ELR (cell line): ENCODE measurements at regions not wholly inside any gene's neighbourhood (a gene's known extent, or its start where the extent isn't known, plus 50 kb on each side); places are given as distances from the start of the nearest gene placed in this dataset.
"Not testable (repeated sequence)": the region's sequence is repeated elsewhere in the genome, so short reads cannot be mapped to it uniquely, and the experiment has no call there.

Experiments used
- DNase-seq: peaks from one replicate; pipeline ENCODE4 v3.0.0-alpha.2; 2015; ENCODE audit warnings: low read depth

- no peak for DNase-seq
These were observed 271.7 kb upstream of the C1orf174 start for GRCh38 chr1:4171480-4172450.

GRCh38 chr1:4172644-4173599, 272.9 kb upstream of the C1orf174 start:
- no peak for DNase-seq

- no peak for DNase-seq
These were observed 273.7 kb upstream of the C1orf174 start for GRCh38 chr1:4173731-4174130.

GRCh38 chr1:4174291-4175200, 274.5 kb upstream of the C1orf174 start:
- DNase-seq: no peak

- DNase-seq: no peak
These were observed 275.7 kb upstream of the C1orf174 start for GRCh38 chr1:4175566-4176405.

GRCh38 chr1:4176841-4177240, 276.8 kb upstream of the C1orf174 start:
- DNase-seq: no peak

GRCh38 chr1:4177425-4178150, 277.5 kb upstream of the C1orf174 start:
- no peak for DNase-seq

- no peak for DNase-seq
These were observed 278.5 kb upstream of the C1orf174 start for GRCh38 chr1:4178501-4179113.

- DNase-seq: no peak
These were observed 280.1 kb upstream of the C1orf174 start for GRCh38 chr1:4179914-4180735.

GRCh38 chr1:4186486-4186885, 286.4 kb upstream of the C1orf174 start:
- not testable (repeated sequence) for DNase-seq

- DNase-seq: no peak
These were observed 303.4 kb upstream of the C1orf174 start for GRCh38 chr1:4203501-4203900.

GRCh38 chr1:4207183-4207582, 307.1 kb upstream of the C1orf174 start:
- no peak for DNase-seq

- DNase-seq: no peak
These were observed 308.0 kb upstream of the C1orf174 start for GRCh38 chr1:4207842-4208692.

GRCh38 chr1:4210043-4210442, 310.0 kb upstream of the C1orf174 start:
- DNase-seq: no peak

- DNase-seq: no peak
These were observed 312.7 kb upstream of the C1orf174 start for GRCh38 chr1:4212796-4213195.

- no peak for DNase-seq
These were observed 313.4 kb upstream of the C1orf174 start for GRCh38 chr1:4213366-4213973.

GRCh38 chr1:4214826-4215225, 314.8 kb upstream of the C1orf174 start:
- no peak for DNase-seq
